Mesenchymal stem cell (in vitro differentiated cells and primary cell): ENCODE measurements at regions not wholly inside any gene's neighbourhood (a gene's known extent, or its start where the extent isn't known, plus 50 kb on each side); places are given as distances from the start of the nearest gene placed in this dataset.
A peak's percentile ranks its signal among the peaks of the same experiment; 100 is the strongest.

Experiments
- DNase-seq: peaks from one replicate; pipeline ENCODE4 v3.0.0-alpha.2; 2013
- H2AFZ ChIP-seq: one replicate; pipeline ENCODE4 v1.6.1; 2013; ENCODE audit warnings: low read depth, mild to moderate bottlenecking, control low read depth, inconsistent platforms, low read length, moderate library complexity
- H2AK5ac ChIP-seq: 2 replicates; pipeline ENCODE4 v1.6.1; 2013; ENCODE audit warnings: low read length, moderate library complexity, mild to moderate bottlenecking, inconsistent platforms; ENCODE audit not compliant: severe bottlenecking
- H2BK120ac ChIP-seq: one replicate; pipeline ENCODE4 v1.6.1; 2013; ENCODE audit warnings: low read depth, mild to moderate bottlenecking, inconsistent platforms, low read length, moderate library complexity
- H2BK12ac ChIP-seq, 2 experiments: one replicate each; pipeline ENCODE4 v1.6.1; 2013; ENCODE audit warnings: inconsistent platforms in 2 of 2, low read length in 2 of 2, mild to moderate bottlenecking in 2 of 2, moderate library complexity in 2 of 2, control low read depth in 1 of 2
- H2BK15ac ChIP-seq: one replicate; pipeline ENCODE4 v1.6.1; 2013; ENCODE audit warnings: mild to moderate bottlenecking, low read depth, inconsistent platforms; ENCODE audit not compliant: poor library complexity, severe bottlenecking
- H2BK5ac ChIP-seq: 2 replicates; pipeline ENCODE4 v1.6.1; 2013; ENCODE audit warnings: low read depth, mild to moderate bottlenecking, low read length, control low read depth, inconsistent platforms; ENCODE audit not compliant: poor library complexity, severe bottlenecking
- H3K14ac ChIP-seq, 2 experiments: one replicate each; pipeline ENCODE4 v1.6.1; 2013; ENCODE audit warnings: inconsistent platforms in 2 of 2, low read length in 2 of 2, control low read depth in 1 of 2, mild to moderate bottlenecking in 1 of 2, moderate library complexity in 1 of 2
- H3K18ac ChIP-seq, 2 experiments: one replicate each; pipeline ENCODE4 v1.6.1; 2013; ENCODE audit warnings: inconsistent platforms in 2 of 2, low read length in 2 of 2, control low read depth in 1 of 2, low read depth in 1 of 2, mild to moderate bottlenecking in 1 of 2
- H3K23ac ChIP-seq, 2 experiments: one replicate each; pipeline ENCODE4 v1.6.1; 2013; ENCODE audit warnings: inconsistent platforms in 2 of 2, low read length in 2 of 2, mild to moderate bottlenecking in 2 of 2, moderate library complexity in 2 of 2, control low read depth in 1 of 2
- H3K27ac ChIP-seq: 2 replicates; pipeline ENCODE4 v1.5.1; 2013; ENCODE audit warnings: mild to moderate bottlenecking, moderate library complexity, low read length, control low read depth, inconsistent platforms; ENCODE audit not compliant: poor library complexity, severe bottlenecking
- H3K27me3 ChIP-seq, 2 experiments: 2 replicates each; pipeline versions ENCODE4 v1.6.1 to v1.7.0; 2013; ENCODE audit warnings: low read length in 2 of 2, mild to moderate bottlenecking in 2 of 2, moderate library complexity in 2 of 2, control low read depth in 1 of 2, inconsistent platforms in 1 of 2; ENCODE audit not compliant: control insufficient read depth in 1 of 2, insufficient read depth in 1 of 2
- H3K36me3 ChIP-seq, 2 experiments: 2 replicates each; pipeline versions ENCODE4 v1.6.1 to v1.7.0; 2013; ENCODE audit warnings: low read length in 2 of 2, control low read depth in 1 of 2, inconsistent platforms in 1 of 2, low read depth in 1 of 2, mild to moderate bottlenecking in 1 of 2; ENCODE audit not compliant: insufficient read depth in 2 of 2, control insufficient read depth in 1 of 2
- H3K4ac ChIP-seq, 2 experiments: one replicate each; pipeline ENCODE4 v1.6.1; 2013; ENCODE audit warnings: inconsistent platforms in 2 of 2, low read length in 2 of 2, mild to moderate bottlenecking in 2 of 2, moderate library complexity in 2 of 2, control low read depth in 1 of 2, low read depth in 1 of 2
- H3K4me1 ChIP-seq: 2 replicates; pipeline ENCODE4 v1.6.1; 2013; ENCODE audit warnings: low read depth, low read length, control low read depth; ENCODE audit not compliant: control insufficient read depth, insufficient read depth
- H3K4me2 ChIP-seq: 2 replicates; pipeline ENCODE4 v1.6.1; 2013; ENCODE audit warnings: low read length, mild to moderate bottlenecking, inconsistent platforms; ENCODE audit not compliant: poor library complexity, severe bottlenecking
- H3K4me3 ChIP-seq, 2 experiments: 2 replicates each; pipeline versions ENCODE4 v1.5.1 to v1.7.0; 2013; ENCODE audit warnings: low read length in 2 of 2, mild to moderate bottlenecking in 2 of 2, control low read depth in 1 of 2, low read depth in 1 of 2; ENCODE audit not compliant: insufficient read depth in 1 of 2
- H3K79me1 ChIP-seq: replicated peaks from 2 replicates; pipeline ENCODE4 v1.6.1; 2013; ENCODE audit warnings: mild to moderate bottlenecking, control low read depth, low read length, inconsistent platforms; ENCODE audit not compliant: poor library complexity, severe bottlenecking
- H3K9ac ChIP-seq: 2 replicates; pipeline ENCODE4 v1.7.0; 2013; ENCODE audit warnings: mild to moderate bottlenecking, low read length, moderate library complexity
- H3K9me3 ChIP-seq: 2 replicates; pipeline ENCODE4 v1.7.0; 2013; ENCODE audit warnings: mild to moderate bottlenecking, low read length; ENCODE audit not compliant: control insufficient read depth
- H4K8ac ChIP-seq: one replicate; pipeline ENCODE4 v1.6.1; 2013; ENCODE audit warnings: inconsistent platforms, mild to moderate bottlenecking, low read length, moderate library complexity
- H4K91ac ChIP-seq: one replicate; pipeline ENCODE4 v1.6.1; 2013; ENCODE audit warnings: mild to moderate bottlenecking, low read length, inconsistent platforms
- WGBS: methylation state at CpG from one replicate; pipeline ENCODE4 v1.1.7; 2013; ENCODE audit warnings: mixed read lengths; 5-methylcytosine and 5-hydroxymethylcytosine counted together

- no peak overlapping the region for H3K14ac ChIP-seq
- H3K9ac ChIP-seq, result no peak overlapping the region
- H4K8ac ChIP-seq, result no peak overlapping the region
- no peaks in the 10 kb centered on the region for H3K79me1 ChIP-seq
- H3K9me3 ChIP-seq, result peaks cover 3% of the 10 kb centered on the region
- peak overlapping the region in 1 of 2 experiments; percentile 10 for H3K18ac ChIP-seq
- WGBS, result 32% methylated on average over 5 of the region's 6 CpGs
- no peak overlapping the region for H2BK15ac ChIP-seq
- H3K36me3 ChIP-seq, result no peaks in the 10 kb centered on the region
- no peaks in the 10 kb centered on the region for H3K4me1 ChIP-seq
- peak overlapping the region; percentile 97 for H3K27ac ChIP-seq
- H3K4me3 ChIP-seq, result no peak overlapping the region
- H3K4me2 ChIP-seq, result no peak overlapping the region
- no peaks in the 10 kb centered on the region for H3K27me3 ChIP-seq
- no peak overlapping the region for H2AK5ac ChIP-seq
- DNase-seq, result peak; percentile 97
- H3K23ac ChIP-seq, result no peak overlapping the region
- H3K4ac ChIP-seq, result peak overlapping the region in 1 of 2 experiments; percentile 80
- no peak overlapping the region for H2AFZ ChIP-seq
- H2BK12ac ChIP-seq, result no peak overlapping the region
- no peak overlapping the region for H4K91ac ChIP-seq
- H2BK5ac ChIP-seq, result no peak overlapping the region
- H2BK120ac ChIP-seq, result no peak overlapping the region
These were observed 1051.5 kb downstream of the DIAPH3 start for GRCh38 chr13:59112221-59112718.

- Histone ChIP-seq H3K14ac (no peak overlapping the region), H2BK12ac (no peak overlapping the region), H3K4ac (no peak overlapping the region), H2BK5ac (no peak overlapping the region), H3K27ac (no peak overlapping the region), H3K4me2 (no peak overlapping the region), H3K36me3 (no peaks in the 10 kb centered on the region), H2BK15ac (no peak overlapping the region), H4K8ac (no peak overlapping the region), H3K79me1 (no peaks in the 10 kb centered on the region), H4K91ac (no peak overlapping the region), H3K18ac (peak overlapping the region in 1 of 2 experiments; percentile 4), H2AFZ (no peak overlapping the region), H3K23ac (no peak overlapping the region), H2AK5ac (no peak overlapping the region), H3K9me3 (no peaks in the 10 kb centered on the region), H3K4me3 (no peak overlapping the region), H3K4me1 (no peaks in the 10 kb centered on the region), H2BK120ac (no peak overlapping the region), H3K27me3 (no peaks in the 10 kb centered on the region), H3K9ac (no peak overlapping the region)
- 100% methylated on average over 2 of the region's 2 CpGs for WGBS
- no peak for DNase-seq
These were observed 1044.3 kb downstream of the DIAPH3 start for GRCh38 chr13:59119475-59119874.

GRCh38 chr13:59120297-59120843 lies 1043.4 kb downstream of the DIAPH3 start:
- H4K8ac ChIP-seq, result no peak overlapping the region
- no peak overlapping the region for H3K4me3 ChIP-seq
- H4K91ac ChIP-seq, result no peak overlapping the region
- no peaks in the 10 kb centered on the region for H3K27me3 ChIP-seq
- no peak overlapping the region for H3K14ac ChIP-seq
- no peak overlapping the region for H2BK5ac ChIP-seq
- H3K79me1 ChIP-seq, result no peaks in the 10 kb centered on the region
- WGBS, result 42% methylated on average over 4 of the region's 7 CpGs
- H3K9me3 ChIP-seq, result no peaks in the 10 kb centered on the region
- H3K23ac ChIP-seq, result no peak overlapping the region
- DNase-seq, result peak; percentile 50
- H2AFZ ChIP-seq, result no peak overlapping the region
- H2BK12ac ChIP-seq, result no peak overlapping the region
- no peak overlapping the region for H3K4me2 ChIP-seq
- H3K4me1 ChIP-seq, result no peaks in the 10 kb centered on the region
- H3K18ac ChIP-seq, result no peak overlapping the region
- H2AK5ac ChIP-seq, result no peak overlapping the region
- H3K9ac ChIP-seq, result no peak overlapping the region
- H3K36me3 ChIP-seq, result no peaks in the 10 kb centered on the region
- H3K4ac ChIP-seq, result no peak overlapping the region
- H2BK15ac ChIP-seq, result no peak overlapping the region
- H2BK120ac ChIP-seq, result no peak overlapping the region
- no peak overlapping the region for H3K27ac ChIP-seq

- no peak overlapping the region for H2BK120ac ChIP-seq
- H3K36me3 ChIP-seq, result no peaks in the 10 kb centered on the region
- no peaks in the 10 kb centered on the region for H3K4me1 ChIP-seq
- no peaks in the 10 kb centered on the region for H3K27me3 ChIP-seq
- no peak overlapping the region for H3K4ac ChIP-seq
- H3K14ac ChIP-seq, result no peak overlapping the region
- H2BK12ac ChIP-seq, result no peak overlapping the region
- no peak overlapping the region for H3K27ac ChIP-seq
- H4K91ac ChIP-seq, result no peak overlapping the region
- no peak overlapping the region for H2BK5ac ChIP-seq
- H3K4me3 ChIP-seq, result no peak overlapping the region
- no peak overlapping the region for H2BK15ac ChIP-seq
- no peak overlapping the region for H4K8ac ChIP-seq
- H2AK5ac ChIP-seq, result no peak overlapping the region
- H2AFZ ChIP-seq, result no peak overlapping the region
- DNase-seq, result no peak
- H3K18ac ChIP-seq, result no peak overlapping the region
- H3K9me3 ChIP-seq, result no peaks in the 10 kb centered on the region
- H3K4me2 ChIP-seq, result no peak overlapping the region
- H3K79me1 ChIP-seq, result no peaks in the 10 kb centered on the region
- H3K9ac ChIP-seq, result no peak overlapping the region
- WGBS, result 74% methylated on average over 3 of the region's 3 CpGs
- no peak overlapping the region for H3K23ac ChIP-seq
These were observed 1042.2 kb downstream of the DIAPH3 start for GRCh38 chr13:59121507-59121906.
